ENCODE measurements at regions not wholly inside any gene's neighbourhood (a gene's known extent, or its start where the extent isn't known, plus 50 kb on each side); places are given as distances from the start of the nearest gene placed in this dataset.

GRCh38 chr11:43261775-43262174 lies 50.0 kb upstream of the API5 start:
- no peak for TF ChIP-seq CTCF (IDR thresholded peaks at IDR 0.05)
- TF ChIP-seq POLR2A (IDR thresholded peaks at IDR 0.05) = no peak
